HG03432 (cell line): ENCODE measurements at regions not wholly inside any gene's neighbourhood (a gene's known extent, or its start where the extent isn't known, plus 50 kb on each side); places are given as distances from the start of the nearest gene placed in this dataset.
"Not testable (repeated sequence)": the region's sequence is repeated elsewhere in the genome, so short reads cannot be mapped to it uniquely, and the experiment has no call there.

Experiments used
- ATAC-seq: cut with Tn5 transposase; IDR thresholded peaks from one replicate; pipeline ENCODE4 v1.9.1; 2021; ENCODE audit warnings: mild to moderate bottlenecking, moderate library complexity; ENCODE audit not compliant: unreplicated experiment

GRCh38 chr2:61774351-61774750 lies 79.5 kb downstream of the FAM161A start:
- no peak for ATAC-seq

- no peak for ATAC-seq
These were observed 81.7 kb downstream of the FAM161A start for GRCh38 chr2:61771904-61772845.

DNA sequence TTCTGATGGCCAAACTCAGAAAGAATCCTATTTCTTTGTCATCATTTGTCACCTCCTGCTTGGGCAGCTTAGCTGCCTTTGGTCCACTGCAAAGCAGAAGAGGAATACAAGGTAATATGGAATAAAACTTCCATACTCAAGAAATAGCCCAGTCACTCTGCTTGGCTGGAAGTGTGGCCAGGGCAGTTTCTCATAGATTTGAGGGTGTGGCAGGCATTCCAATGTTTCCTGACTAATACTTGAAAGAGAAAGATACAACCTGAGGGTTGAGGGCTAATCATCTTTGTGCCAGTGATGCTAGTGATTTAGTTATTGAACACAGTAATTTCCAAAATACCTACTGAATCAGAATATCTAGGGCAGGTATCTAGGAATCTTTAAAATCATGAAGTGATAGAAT lies 83.1 kb downstream of the FAM161A start:
- no peak for ATAC-seq

GRCh38 chr2:61770298-61770697 lies 83.6 kb downstream of the FAM161A start:
- ATAC-seq, result no peak

DNA sequence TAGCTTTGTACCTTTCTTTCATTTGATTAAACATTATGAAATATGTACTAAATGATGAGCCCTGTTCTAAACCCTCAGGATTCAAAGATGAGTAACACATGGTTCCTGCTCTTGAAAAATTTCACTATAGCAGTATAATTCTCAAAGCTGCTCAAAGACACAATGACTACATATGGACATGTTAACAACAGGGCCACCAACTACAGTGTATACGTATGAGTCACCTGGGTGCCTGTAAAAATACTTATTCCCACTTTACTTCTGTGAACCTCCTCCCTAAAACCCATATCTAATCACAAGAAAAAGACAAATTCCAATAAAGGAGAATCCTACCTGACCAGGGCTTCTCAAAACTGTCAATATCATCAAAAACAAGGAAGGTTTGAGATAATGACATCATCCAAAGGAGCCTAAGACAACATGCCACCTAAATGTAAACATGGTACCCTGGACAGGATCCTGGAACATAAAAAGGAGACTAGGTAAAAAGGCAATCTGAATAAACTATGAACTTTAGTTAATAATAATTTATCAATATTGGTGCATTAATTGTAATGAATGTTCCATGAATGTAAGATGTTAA lies 84.7 kb downstream of the FAM161A start:
- ATAC-seq, result no peak

DNA sequence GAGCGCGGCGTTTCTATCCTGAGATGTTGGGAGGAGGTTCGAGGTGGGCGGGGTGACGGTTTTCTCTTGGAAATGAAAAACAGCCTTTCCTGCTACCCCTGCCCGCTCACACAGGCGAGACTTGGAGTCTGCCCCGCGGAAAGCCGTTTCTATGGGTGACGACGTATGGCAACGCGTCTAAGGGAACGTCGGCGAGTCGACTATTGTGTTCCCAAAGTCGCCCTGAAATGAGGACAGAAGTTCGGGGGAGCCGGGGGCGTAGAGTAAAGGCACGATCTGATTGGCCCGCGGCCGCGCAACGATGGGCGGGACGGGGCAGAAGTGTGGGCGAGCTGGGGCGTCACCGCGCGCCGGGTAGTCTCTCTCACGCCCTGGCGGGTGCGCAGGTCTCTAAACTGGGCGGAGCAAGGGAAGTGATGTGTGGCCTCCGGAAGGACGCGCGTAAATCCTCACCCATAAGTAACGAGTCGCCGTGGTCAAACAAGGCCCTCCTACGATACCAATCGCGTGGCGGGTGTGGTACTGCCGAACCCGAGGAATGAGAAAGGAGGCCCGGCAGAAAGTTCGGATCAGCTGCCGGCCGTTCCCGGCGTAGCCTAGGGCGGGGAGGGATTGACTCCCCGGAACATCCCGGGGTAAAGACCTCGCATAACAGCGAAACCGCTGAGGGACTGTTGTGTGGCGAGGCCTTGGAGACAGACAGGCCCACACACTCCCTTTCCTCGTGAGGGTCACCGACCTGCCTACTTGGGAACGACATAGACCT lies 89.6 kb downstream of the FAM161A start:
- ATAC-seq, result peak; percentile 99

GRCh38 chr2:61763605-61764034 lies 90.2 kb downstream of the FAM161A start:
- peak; percentile 25 for ATAC-seq

DNA sequence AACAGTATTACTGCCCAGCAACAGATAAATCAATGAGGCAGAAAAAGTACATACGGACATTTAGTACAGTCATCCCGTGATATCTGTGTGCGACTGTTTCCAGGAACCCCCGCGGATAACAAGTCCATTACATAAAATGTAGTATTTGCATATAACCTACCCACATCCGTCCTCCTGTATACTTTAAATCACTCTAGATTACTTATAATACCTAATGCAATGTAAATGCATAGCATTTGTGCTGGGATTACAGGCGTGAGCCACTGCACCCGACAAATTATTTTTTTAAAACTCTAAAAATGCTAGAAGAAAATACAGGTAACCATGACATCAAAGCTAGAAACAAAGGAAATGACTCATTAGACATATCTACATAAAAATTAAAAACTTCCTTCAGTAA lies 91.6 kb downstream of the FAM161A start:
- ATAC-seq, result no peak

DNA sequence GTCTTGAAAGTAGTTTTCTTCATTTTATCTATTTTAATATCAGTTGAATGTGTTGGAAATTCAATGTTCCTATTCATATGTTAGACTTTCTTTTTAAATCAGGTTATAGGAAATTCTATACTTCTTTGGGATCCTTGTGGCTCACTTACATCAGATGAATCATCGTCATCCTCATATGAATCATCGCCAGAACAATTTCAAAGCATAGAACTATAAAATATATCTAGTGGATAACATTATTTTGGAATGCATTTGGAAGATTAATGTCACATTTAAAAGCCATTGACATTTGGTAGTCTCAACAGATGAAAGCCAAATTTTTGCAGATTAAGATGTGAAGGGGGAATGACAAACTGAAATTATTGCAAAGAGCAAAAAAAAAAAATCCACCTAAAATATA lies 94.1 kb downstream of the FAM161A start:
- ATAC-seq, result no peak

GRCh38 chr2:61759005-61759404 lies 94.9 kb downstream of the FAM161A start:
- ATAC-seq, result no peak

DNA sequence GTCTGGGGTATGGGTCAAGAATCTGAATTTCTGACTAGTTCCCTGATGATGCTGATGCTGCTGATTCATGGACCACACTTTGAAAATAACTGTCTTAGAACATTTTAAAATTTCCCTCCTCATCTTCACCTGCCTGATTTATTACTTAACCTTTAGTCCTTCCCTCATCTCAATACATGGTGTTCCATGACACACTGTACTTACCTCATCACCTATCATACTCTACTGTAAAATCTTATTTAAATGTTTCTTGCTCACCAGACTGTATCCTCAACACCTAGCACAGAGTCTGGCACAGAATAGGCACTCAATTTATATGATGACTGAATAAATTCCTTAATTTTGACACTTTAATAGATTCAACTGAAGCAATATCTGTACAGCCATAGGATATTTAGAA lies 95.7 kb downstream of the FAM161A start:
- ATAC-seq, result no peak

DNA sequence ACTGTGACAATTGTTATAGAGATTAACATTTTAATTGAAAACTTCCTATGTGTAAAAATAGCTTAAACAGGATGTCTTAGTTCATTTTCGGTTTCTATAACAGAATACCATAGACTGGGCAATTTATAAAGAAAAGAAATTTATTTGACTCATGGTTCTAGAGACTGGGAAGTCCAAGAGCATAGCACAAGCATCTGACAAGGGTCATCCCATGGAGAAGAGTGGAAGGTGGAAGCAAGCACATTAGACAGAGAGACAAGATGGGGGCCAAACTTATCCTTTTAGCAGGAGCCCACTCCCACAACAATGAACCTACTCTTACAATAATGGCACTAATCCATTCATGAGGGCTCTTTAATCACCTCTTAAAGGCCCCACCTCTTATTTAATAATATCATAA lies 100.3 kb downstream of the FAM161A start:
- no peak for ATAC-seq

- ATAC-seq, result no peak
These were observed 103.2 kb downstream of the FAM161A start for GRCh38 chr2:61750624-61751023.

GRCh38 chr2:61742955-61743354 lies 110.9 kb downstream of the FAM161A start:
- ATAC-seq, result no peak

GRCh38 chr2:61737841-61738240 lies 116.0 kb downstream of the FAM161A start:
- no peak for ATAC-seq

DNA sequence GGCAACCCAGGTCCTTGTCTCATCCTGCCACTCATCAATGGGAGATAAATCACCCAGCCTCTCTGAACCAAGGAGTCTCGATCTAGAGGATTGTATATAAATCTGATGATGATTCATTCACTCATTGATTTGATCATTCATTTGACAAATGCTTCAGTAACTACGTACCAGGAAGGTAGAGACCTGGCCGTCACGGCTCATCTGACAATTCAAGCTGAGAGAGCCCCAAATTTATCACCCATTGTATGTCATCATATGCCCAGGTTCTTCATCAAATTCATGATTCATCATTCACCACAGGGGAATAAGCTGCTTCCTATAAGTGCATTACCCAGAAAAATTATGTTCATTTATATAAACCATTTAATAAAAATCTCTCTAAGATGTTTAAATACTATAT lies 116.9 kb downstream of the FAM161A start:
- no peak for ATAC-seq

DNA sequence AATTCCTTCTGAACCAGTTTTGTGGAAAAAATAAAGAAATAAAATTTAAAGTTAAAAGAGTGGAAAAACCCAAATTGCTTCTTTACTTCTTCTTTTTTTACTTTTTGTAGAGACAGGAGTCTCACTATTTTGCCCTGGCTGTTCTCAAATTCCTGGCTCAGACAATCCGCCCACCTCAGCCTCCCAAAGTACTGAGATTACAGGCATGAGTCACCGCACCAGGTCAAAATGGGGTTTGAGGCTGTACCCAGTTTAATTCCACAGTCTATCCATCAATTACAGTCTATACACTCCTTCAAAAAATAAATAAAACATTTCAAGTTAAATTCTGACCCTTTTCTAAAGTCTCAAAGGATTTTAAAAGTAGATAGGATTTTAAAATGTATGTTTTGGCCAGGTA lies 120.3 kb downstream of the FAM161A start:
- no peak for ATAC-seq

DNA sequence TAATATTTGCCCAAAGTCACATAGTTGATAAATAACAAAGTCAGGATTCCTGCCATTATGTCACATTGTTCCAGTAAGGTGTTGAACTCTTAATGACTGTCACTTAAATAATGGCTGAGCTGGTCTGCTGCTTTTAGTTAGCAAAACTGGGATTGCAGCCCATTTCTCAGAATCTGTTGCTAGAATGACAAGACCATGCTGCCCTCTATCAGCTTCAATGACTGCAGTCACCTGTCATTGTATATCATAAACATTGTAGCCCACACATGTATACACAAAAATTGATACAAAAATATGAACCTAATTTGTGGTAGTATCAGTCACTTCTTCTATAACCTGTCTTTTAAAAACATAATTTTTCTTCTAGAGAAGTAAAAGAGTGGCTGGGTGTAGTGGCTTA lies 121.1 kb downstream of the FAM161A start:
- no peak for ATAC-seq

DNA sequence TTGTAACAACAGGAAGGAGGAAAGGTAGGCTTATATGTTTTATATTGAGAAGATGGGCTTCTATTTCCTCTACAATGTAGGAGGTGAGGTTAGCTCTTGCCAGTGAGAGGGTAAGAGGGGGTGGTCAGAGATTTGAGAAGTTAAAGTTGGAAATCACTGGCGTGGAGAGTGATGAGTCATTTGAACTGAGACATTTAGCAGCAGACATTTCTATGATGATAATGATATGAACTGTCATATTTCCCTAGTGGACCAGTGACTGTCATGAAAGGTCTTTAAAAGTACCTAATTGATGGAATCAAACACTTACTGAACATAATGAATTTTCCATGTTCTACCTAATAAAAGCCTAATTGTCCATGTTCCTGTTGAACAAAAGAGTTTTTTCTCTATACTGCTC lies 126.1 kb downstream of the FAM161A start:
- no peak for ATAC-seq

DNA sequence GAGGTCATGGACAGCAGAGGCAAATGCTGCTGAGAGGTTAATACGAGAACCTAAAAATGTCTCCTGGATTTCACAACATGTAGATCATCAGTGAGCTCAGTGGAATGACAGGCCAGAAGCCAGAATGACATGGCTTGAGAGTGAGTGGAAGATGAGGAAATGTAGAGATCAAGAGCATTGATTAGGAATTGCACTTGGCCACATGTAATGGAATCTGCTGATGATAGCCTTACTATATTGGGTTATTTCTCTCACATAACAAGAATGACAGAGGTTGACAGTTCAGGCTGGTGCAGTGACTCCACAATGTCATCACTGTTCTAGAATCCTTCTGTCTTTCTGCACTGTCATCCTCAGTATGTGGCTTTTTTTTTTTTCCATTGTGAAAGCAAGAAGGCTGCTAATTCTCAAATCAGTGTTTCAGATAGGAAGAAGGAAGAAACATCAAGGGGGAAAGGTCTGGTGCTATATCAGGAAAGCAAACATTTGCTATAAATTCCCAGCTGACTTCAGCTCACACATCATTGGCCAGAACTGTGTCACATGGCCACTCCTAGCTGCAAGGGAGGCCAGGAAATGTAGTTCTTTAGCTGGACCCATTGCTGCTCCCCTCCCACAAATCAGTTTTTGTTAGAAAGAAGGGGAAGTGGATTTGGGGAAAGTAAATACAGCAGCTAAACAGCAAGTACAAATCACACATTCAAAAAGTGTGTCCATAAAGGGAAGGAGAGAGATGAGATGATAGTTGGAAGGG lies 127.2 kb downstream of the FAM161A start:
- ATAC-seq, result no peak

GRCh38 chr2:61723364-61723763 lies 130.5 kb downstream of the FAM161A start:
- ATAC-seq, result not testable (repeated sequence)
